A204.1 (cell line): ENCODE measurements at regions not wholly inside any gene's neighbourhood (a gene's known extent, or its start where the extent isn't known, plus 50 kb on each side); places are given as distances from the start of the nearest gene placed in this dataset.

Experiments
- FAIRE-seq: peaks from 2 replicates; lab custom pipeline; 2012; peaks lifted over from hg19 to GRCh38; lab: Jason Lieb, UNC

DNA sequence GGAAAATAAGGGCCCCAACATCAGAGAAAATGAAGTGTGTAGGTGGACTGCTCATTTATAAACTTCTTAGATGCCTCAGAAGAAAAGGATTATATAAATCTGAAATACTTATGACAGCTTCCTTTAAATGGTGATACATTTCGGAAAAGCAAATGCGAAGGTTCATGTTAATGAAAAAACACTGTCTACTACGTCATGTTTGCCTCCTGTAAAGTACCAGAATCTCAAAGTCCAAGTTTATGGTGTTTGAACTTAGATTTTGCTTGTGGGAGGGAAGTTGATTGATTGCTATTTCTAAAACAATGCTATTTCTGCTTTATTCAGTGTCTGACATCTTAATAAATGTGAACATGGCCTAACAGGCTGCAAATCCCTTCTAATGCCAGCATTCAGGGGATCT, 514.6 kb downstream of the ZNF608 start:
- no peak for FAIRE-seq

DNA sequence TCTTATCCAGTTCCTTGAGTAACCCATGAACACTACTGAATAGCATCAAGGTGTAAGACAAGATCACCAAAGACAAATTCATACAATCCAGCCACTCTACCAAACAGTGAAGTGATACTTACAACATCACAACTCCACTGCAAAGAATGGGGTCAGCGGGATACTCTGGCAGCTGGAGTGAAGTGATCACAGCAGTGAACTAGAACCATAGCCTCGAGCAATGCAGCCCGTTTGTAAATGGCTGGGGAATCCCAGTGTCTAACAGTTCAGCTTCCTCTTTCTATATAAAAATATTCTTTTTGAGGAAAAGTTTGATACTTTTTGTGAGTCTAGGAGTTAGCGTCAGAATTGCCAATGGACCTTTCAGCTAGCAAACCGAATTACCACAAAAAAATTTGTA, 515.2 kb downstream of the ZNF608 start:
- FAIRE-seq: no peak

DNA sequence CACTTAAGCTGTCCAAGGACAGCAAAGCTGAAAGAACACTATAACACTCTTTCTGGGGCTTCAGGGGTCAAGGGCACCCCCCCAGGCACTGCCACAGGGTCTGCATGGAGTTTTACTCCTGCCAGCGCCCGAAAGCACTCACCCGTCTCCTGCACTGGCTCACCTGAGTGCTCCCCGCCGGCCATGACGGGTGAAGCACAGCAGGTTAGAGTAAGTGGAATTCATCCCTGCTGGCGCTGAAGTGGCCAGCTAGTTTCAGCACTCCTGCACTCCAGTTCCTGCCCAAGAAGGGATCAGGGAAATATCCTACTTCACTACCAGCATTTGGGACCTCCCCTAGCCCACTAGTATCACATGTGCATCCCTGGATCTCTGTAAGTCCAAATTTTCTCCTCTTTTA, 516.0 kb downstream of the ZNF608 start:
- FAIRE-seq: no peak

DNA sequence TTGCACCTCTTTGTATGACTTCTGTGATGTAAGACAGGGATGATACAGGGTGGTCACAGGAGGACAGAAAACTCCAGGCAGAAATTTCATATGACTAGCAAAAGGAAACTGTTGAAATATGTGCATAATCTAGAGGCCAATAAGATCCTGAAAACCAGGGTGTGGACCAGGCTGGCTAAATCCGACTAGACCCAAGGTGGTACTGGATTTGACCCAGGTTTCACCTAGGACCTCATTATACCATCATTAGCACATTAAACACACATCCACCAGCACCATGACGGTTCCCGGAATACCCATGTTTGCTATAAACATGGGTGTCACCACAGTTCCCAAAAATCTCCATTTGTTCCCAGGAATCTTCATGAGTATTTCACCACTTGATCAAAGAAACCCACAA, 517.1 kb downstream of the ZNF608 start:
- FAIRE-seq: no peak

DNA sequence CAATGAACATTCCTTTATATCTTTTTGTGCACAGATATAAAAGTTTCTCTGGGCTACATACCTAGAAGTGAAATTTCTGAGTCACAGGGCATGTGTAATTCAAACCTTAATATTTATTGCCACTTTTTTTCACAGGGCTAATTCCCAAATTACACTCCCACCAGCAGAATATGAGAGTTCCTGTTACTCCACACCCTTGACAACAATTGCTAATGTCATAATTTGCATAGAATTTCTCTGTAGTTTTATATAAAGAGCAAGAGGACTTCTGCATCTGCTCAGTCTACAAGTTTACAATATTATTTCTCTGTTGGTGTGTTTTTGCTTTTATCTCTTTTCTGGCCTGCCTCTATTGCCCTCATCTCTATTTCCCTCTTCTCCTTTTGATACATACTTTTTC, 518.5 kb downstream of the ZNF608 start:
- FAIRE-seq: no peak

DNA sequence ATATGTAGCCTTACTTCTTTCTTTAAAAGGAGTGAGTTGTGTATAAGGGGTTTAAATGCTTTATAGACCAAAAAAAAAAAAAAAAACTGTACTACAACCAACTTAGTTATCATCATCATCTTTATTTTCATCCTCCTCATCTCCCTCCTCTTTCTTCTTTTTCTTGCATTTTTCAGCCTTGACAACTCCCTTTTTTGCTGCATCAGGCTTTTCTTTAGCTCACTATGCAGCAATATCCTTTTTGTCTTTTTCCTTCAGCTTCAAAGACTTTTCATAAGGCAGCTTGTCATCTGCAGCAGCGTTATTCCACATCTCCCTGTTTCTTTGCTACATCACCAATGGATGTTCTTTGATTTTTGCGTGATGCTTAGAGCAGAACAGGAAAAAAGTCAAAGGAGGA, 526.0 kb downstream of the ZNF608 start:
- FAIRE-seq: no peak

DNA sequence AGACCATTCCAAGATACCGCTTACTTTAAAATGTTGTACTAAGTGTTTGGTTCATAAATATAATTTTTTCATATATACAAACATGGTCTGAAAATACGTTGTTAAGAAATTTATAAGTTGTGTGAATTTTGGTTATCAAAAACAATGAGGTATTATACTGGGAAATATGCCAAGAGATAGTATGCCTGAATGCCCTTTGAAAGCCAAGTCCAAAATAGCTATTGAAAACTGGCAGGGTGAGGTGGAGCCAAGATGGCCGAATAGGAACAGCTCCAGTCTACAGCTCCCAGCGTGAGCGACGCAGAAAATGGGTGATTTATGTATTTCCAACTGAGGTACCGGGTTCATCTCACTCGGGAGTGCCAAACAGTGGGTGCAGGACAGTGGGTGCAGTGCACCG, 533.5 kb downstream of the ZNF608 start:
- FAIRE-seq: no peak

DNA sequence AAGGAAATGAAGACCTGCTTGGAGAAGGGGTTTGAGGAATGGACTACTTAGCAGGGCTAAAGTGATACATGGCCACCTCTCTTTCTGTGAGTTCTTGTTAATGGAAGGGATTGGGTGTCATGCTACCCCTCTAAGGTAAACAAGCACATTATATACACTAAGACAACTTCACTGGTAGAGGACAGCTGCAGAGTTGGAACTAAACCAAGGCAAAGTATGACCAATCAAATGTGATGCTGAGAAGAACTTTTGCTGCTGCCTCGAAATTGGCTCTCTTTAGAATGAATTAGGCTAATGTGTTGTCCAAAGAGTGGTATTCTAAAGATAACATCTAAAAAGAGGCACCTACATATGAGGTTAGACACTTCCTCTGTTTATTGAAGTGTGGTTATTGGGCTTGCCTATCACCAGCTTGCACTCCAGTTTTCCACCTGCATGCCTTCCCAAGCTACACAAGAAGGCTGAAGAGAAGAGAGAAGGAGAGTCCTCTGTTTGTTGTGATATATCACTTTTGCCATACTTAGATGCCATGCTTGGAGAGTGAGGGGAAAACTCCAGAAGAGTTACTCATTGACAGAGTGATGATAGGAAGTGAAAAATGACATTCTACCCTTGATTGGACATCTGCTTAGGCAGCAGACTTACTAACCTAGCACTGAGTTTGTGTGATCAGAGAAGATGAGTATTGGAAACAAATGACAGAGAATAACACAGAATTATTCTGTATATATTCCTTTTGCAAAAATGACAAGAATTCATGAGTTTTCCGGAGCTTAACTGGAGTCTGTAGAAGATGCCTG, 536.1 kb downstream of the ZNF608 start:
- FAIRE-seq: no peak

DNA sequence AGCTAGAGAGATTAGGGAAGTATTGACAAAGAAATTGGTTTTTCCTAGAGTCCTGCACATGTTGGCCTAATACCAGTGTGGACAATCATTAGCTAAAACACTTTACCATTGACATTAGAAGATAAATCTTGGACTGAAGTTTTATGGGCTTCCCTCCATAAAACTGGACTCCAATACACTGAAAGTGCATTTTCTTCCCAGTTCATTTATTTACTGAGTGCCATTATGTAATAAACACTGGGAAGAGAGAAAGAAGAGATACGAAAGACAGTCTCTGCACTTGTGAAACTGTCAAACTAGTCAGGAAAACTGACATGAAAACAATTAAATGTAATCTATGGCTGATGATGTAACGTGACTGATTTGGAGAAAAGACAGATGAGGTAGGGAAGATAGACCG, 539.3 kb downstream of the ZNF608 start:
- FAIRE-seq: no peak

DNA sequence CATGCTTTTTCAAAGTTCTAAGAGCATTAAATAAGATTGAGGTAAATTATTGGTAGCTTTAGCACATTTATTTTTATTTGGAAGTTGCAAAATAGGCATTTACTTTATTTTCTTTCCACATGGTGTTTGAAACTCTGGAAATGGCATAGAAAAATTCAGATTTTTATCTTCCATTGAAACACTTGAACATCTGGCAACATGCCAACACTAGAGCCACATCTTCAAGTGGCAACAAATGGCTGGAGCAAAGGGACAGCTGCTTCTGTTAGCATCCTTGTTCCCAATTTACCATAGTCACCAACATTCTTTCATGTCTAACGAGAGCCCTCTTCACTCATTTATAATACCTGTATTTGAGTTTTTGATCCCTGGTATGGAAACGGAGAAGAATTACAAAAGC, 539.9 kb downstream of the ZNF608 start:
- no peak for FAIRE-seq

DNA sequence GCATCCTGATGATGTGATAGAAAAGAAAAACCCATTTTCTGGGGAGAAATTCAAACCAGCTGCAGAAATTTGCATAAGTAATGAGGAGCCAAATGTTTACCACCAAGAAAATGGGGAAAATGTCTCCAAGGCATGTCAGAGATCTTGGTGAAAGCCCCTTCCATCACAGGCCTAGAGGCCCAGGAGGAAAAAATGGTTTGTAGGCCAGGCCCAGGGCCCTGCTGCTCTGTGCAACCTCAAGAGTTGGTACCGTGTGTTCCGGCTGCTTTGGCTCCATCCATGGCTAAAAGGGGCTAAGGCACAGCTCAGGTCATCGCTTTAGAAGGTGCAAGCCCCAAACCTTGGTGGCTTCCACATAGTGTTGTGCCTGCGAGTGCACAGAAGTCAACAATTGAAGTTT, 543.1 kb downstream of the ZNF608 start:
- FAIRE-seq: no peak

DNA sequence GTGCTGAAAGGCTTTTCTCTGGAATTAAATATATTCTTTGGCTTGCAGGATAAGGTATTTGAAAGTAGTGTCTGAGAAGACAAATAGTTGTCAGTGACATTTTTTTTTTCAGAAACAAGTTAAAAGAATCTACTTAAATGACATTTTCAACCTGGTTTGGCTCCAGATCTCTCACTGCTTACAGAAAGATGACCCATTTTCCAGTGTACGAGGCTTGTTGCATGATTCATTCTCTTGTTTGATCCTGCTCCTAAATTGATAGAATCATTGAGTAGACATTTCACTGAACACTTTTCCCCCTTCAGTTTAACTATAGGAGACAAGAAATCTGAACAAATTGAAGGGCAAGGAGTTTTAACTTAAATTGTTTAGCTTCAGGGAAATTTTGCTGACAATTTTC, 546.1 kb downstream of the ZNF608 start:
- no peak for FAIRE-seq

DNA sequence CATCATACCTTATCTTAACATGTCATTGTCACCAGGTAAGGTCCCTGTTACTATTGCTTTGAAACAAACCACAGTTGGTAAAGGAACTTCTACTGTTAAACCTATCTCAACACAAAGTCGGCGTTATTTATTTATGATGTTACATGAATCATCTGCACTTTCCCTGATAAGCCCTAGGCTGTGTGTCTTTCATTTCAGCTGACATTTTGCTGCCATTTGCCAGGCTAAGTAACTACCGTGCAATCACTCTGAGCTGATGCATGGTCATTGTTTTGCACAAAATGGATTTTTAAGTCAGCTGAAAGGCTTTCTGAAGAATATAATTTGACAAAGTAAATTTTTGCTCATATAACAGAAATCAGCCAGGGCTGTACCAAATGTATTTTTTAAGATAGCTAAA, 546.5 kb downstream of the ZNF608 start:
- no peak for FAIRE-seq

DNA sequence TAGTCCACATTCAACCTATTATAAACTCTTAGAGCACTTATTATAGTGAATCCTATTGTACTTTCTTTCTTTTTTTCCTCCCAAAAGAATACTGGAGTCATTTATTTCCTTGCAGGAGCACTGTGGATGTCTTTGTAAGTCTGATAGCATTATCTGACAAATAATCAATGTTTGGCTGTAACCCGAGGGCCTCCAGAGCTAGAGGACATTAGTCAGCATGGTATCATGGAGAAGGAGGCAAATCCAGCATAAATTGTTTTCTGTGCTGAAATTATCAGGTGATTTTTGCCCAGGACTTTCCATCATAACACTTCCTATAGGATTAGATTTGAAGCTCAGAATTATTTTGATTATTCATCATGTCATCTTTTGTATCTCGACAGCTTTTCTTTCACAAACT, 551.0 kb downstream of the ZNF608 start:
- FAIRE-seq: no peak

DNA sequence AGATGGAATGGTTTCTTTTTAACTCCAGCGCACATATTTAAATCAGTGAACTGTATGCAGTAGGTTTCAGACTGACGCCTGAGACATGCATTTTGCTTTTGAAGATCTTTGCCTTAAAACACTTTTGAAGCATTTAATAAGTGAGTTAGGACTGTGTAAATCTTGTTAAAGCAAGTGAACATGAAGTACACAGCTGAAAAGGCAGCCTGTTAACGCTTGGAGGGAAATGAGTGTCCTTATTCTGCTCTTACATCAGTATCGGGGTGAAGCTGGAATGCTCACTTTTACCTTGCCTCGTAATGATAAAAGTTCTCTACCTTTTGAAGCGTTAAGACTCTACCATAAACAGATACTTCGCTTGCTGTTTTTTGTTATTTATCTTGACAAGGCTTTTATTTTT, 552.2 kb downstream of the ZNF608 start:
- no peak for FAIRE-seq

DNA sequence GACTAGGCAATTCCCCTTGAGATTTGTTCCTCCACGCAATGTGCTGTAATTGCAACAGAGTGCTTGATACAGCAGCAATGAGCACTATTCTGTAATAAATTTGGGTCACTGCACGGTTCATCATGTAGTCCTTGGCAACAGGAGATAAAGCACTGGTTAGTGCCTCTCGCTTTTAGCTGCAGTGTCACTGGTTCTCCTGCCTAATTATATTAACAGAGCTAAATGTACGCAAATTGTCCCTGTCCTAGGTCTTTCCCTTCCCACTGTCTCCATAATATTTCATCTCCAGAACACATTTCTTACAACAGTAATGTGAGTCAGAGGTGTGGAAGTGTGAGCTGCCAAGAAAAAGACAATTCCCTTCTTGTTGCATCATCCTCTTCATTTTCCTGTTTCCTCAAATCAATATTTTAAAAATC, 553.1 kb downstream of the ZNF608 start:
- no peak for FAIRE-seq

DNA sequence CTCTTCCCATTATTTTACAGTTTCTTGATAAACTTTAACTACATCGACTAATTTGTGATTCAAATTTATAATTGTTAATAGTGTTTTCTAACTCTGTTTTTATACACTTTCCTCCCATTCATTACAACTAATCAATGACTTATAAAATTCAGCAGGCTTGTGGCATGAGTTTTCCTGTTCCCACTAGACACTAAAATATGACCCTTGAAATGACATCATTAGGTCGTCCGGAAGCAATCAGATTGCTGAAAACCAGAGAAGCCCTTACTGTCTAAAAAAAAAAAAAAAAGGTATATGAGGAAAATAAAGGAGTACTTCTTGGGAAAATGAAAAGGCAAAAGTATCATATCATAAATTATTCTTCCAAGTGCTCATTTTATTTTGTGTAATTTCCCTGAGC, 553.7 kb downstream of the ZNF608 start:
- no peak for FAIRE-seq

DNA sequence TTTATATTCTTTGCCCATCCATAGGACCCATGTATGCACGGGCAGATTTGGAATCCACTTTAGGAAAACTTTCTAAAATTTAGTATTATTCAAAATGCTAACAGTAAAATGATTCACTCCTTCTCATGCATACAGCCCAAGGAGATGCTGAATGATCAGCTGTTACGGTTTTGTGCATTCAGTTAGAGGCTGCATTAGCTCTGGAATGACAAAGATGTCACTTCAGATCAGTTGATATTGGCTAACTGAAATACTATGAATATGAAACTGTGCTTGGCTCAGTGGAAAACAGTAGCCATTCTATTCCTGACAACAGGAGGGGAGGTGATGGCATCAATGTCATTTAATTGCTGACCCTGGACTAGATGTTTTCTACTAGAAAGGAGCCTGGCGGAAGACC, 560.7 kb downstream of the ZNF608 start:
- no peak for FAIRE-seq

DNA sequence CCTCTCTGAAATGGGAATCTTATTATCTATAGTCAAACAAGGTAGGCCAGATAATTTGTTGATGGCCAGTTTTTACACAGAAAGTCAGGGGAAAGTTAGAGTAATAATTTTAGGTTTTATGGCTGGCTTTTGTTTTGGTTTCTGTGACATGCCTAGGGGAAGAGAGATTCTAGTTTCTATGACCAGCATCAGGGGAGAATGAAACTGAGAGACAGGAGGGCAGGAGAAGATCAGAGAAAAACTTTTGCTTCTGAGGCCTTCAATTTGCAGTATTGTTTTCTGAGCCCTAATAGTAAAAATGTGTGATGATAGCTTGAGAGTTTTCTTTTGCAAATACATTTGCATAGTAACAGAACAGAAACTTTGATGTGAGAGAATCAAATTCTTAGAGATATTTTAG, 564.3 kb downstream of the ZNF608 start:
- no peak for FAIRE-seq

DNA sequence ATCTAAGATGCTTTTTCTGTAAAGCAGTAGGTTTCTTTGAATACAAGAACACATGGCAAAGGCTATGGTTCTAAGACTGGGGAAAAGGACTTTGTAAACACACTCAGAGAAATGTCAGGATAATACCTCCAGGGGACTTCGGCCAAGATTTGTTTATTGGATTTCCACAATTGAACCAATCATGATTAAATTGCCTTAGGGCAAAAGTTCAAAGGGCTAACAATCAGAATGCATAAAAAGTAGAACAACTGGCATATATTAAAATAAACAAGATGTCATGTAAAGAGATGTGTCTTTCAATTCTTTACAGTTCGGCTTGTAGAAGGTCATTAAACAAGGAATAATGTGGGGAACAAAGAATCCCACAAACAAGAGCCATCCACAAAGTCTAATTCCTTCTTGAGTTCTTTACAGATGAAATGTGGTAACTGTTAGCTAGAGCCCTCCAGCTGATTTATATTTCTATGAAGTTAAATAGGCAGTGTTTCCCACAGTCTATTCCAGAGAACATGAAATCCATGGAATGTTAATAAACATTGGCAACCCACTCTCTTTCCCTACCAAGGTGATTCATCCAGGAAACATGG, 565.5 kb downstream of the ZNF608 start:
- no peak for FAIRE-seq

DNA sequence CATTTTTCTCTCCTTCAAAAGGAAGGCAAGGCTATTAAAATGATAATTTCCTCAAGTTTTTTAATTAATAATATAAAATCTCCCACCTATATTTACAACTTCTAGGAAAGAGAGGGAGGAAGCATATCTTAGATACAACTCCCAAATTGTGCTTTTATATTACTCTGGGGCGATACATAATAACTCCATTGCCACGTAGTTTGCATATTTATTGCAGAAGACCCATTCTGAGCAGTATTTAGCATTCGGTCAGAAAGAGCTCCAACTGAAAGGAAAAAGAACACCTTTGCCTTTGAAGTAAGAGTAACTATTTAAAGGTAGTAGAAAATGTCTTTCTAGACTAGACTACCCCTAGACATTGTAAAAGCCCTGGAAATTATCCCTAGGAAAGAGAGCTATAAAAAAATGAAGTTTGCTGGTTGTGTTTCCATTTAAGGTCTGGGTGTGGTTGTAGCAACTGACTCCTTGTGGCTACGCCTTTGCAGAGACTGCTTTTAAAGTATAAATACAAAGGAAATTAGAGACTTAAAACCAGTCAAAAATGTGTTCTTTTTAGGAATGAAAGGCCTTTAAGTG, 566.1 kb downstream of the ZNF608 start:
- FAIRE-seq: no peak

DNA sequence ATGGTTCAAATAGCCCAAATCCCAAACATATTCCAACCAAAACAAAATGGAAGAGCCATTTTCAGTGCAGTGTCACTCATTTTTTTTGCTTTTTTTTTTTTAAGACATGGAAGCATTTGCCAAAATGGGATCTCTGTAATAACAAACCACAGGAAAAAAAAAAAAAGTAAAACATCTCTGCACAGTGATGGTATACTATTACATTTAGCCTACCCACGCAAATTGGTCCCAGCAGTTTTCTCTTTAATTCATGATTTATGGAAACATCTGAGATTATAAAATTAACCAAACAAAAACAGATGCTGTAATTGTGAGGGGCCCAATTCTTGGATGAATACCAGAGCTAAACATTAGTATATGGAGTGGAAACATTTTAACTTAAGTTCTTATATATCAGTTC, 566.6 kb downstream of the ZNF608 start:
- FAIRE-seq: no peak

DNA sequence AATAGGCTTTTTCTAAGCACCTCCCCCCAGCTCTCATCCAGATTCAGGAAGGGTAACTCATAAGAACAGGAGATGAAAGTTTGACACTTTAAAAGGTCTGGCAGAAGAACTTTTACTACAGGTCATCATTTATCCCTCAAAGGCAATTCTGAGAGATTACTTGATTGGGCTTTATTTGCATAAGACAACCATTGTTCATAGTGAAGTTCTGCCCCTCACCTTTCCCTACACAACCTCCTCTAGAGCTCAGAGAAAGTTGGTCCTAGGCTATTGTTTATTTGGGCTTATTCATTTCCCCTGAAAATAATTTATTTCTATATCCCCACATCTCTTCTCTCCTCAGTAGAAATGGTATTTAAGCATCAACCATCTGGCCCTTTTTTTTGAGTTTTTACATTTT, 568.4 kb downstream of the ZNF608 start:
- no peak for FAIRE-seq

DNA sequence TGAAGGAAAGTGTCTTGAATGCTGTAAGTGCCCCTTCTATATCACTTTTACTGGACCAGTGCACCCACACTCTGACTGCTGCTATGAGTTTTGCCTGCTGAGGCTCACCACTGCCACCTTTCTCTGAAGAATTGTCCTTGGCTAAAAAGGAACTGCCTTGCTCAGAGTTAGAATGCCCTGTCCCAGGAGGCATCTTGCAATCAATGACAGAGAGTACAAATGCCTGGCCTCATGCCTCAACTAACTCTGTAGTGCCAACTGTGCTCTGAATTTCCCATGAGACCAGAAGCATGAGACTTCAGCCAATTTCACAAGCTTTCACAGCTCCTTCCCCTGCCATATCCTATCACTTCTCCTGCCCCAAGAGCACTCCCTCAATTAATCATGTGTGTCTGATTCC, 569.7 kb downstream of the ZNF608 start:
- no peak for FAIRE-seq
